Right atrium auricular region (tissue), 2 donors: ENCODE measurements at regions not wholly inside any gene's neighbourhood (a gene's known extent, or its start where the extent isn't known, plus 50 kb on each side); places are given as distances from the start of the nearest gene placed in this dataset.

Experiments used
- DNase-seq: peaks from one replicate; pipeline ENCODE4 v3.0.0-alpha.2; 2019; ENCODE audit warnings: low spot score
- H3K27ac ChIP-seq, 2 donors: fragments of 200-600 bp; sonication (generic); 1 replicate in 1 of 2; 2 replicates in 1 of 2; pipeline ENCODE4 v1.5.1; 2016 to 2019
- H3K27me3 ChIP-seq, 2 donors: fragments of 200-600 bp; sonication (generic); one replicate each; pipeline versions ENCODE4 v1.5.1 to v1.6.0; 2017 to 2019
- H3K36me3 ChIP-seq: fragments of 200-600 bp; sonication (generic); one replicate; pipeline ENCODE4 v1.5.1; 2016
- H3K4me1 ChIP-seq, 2 donors: fragments of 200-600 bp; sonication (generic); one replicate each; pipeline versions ENCODE4 v1.5.1 to v1.6.0; 2017 to 2019
- H3K4me3 ChIP-seq, 2 donors: fragments of 200-600 bp; sonication (generic); 1 replicate in 1 of 2; 2 replicates in 1 of 2; pipeline ENCODE4 v1.5.1; 2017 to 2019; ENCODE audit warnings: mild to moderate bottlenecking in 1 of 2, moderate library complexity in 1 of 2
- H3K9me3 ChIP-seq, 2 donors: fragments of 200-600 bp; sonication (generic); one replicate each; pipeline ENCODE4 v1.5.1; 2019
- TF ChIP-seq, protein P1 (sequence below), 2 donors: fragments of 200-600 bp; sonication (generic); IDR thresholded peaks; one replicate each; pipeline ENCODE4 v1.5.1; 2019; ENCODE audit warnings: antibody characterized with exemption in 2 of 2

DNA sequence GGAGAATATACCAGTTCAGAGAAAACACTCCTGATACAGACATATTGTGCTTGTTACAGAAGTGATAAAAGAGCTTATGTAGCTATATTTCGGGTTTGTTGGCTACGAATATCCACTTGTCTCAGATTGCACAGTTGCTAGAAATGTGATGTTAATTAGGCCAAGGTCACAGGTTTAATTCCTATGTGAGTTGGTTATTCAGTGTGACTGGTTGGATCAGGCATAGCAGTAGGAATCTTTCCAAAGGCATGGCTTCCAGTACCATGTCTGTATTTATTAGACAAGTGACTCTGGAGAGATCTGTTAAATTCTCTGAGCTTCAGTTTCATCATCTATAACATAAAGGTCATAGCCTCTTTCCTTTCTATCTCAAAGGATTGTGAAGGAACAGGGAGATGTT lies 152.7 kb upstream of the KITLG start:
- Histone ChIP-seq H3K36me3 (no peaks in the 10 kb centered on the region), H3K27ac (no peak overlapping the region), H3K9me3 (no peaks in the 10 kb centered on the region), H3K4me3 (no peak overlapping the region), H3K4me1 (no peaks in the 10 kb centered on the region), H3K27me3 (no peaks in the 10 kb centered on the region)
- TF ChIP-seq, protein P1, sequence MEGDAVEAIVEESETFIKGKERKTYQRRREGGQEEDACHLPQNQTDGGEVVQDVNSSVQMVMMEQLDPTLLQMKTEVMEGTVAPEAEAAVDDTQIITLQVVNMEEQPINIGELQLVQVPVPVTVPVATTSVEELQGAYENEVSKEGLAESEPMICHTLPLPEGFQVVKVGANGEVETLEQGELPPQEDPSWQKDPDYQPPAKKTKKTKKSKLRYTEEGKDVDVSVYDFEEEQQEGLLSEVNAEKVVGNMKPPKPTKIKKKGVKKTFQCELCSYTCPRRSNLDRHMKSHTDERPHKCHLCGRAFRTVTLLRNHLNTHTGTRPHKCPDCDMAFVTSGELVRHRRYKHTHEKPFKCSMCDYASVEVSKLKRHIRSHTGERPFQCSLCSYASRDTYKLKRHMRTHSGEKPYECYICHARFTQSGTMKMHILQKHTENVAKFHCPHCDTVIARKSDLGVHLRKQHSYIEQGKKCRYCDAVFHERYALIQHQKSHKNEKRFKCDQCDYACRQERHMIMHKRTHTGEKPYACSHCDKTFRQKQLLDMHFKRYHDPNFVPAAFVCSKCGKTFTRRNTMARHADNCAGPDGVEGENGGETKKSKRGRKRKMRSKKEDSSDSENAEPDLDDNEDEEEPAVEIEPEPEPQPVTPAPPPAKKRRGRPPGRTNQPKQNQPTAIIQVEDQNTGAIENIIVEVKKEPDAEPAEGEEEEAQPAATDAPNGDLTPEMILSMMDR (IDR thresholded peaks at IDR 0.05): no peak
- DNase-seq: no peak

DNA sequence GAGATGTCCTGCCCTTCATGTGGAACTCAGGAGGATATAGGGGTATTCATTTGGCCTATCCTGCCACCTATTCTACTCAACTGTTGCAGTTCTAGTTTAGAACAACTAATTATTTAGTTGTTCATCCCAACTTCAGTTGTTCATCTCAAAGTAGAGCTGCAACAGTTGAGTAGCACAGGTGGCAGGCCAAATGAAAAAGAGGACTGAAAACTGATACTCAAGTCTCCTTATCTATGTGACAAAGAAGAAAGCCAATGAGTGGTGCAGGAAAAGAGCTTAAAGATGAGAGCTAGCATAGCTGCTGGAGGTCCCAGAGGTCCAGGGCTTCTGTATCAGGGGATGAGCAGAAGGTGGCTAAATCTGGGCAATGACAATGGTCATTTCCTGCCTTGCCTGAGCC lies 148.9 kb upstream of the KITLG start:
- Histone ChIP-seq H3K27ac (no peak overlapping the region), H3K4me3 (no peak overlapping the region), H3K27me3 (no peaks in the 10 kb centered on the region), H3K36me3 (no peaks in the 10 kb centered on the region), H3K9me3 (no peaks in the 10 kb centered on the region), H3K4me1 (no peaks in the 10 kb centered on the region)
- DNase-seq: no peak
- TF ChIP-seq, protein P1 (IDR thresholded peaks at IDR 0.05): no peak

DNA sequence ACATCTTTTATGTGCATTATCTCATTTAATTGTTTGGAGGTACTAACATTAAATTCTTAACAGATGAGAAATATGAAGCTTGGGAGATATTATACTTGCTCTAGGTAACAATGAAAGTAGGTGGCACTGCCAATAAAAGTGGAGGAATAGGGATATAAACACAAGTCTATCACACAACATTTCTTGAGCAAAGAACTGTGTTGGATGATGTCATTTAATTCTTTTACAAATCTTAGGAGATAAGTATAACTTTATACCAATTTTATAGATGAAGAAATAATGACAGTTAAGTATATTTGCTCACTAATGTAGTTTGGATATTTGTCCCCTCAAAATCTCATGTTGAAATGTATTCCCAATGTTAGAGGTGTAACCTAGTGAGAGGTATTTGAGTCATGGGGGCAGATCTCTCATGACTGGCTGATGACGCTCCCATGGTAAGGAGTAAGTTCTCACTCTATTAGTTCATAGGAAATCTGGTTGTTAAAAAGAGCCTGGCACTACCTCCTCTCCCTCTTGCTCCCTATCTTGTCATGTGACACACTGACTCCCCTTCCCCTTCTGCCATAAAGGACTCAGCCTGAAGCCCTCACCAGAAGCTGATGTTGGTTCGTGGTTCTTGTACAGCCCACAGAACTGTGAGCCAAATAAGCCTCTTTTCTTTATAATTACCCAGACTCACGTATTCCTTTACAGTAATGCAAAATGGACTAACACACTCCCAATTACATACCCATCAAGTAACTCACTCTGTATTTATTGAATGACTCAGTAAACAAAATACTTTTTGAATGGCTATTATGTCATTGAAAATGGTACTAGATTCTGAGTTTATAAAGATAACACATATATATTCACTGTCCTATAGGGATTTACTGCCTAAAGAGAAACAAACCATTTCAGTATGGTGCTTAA lies 146.8 kb upstream of the KITLG start:
- Histone ChIP-seq H3K27ac (no peak overlapping the region), H3K4me1 (no peaks in the 10 kb centered on the region), H3K4me3 (no peak overlapping the region), H3K36me3 (no peaks in the 10 kb centered on the region), H3K27me3 (no peaks in the 10 kb centered on the region), H3K9me3 (no peaks in the 10 kb centered on the region)
- DNase-seq: no peak
- TF ChIP-seq, protein P1 (IDR thresholded peaks at IDR 0.05): no peak

DNA sequence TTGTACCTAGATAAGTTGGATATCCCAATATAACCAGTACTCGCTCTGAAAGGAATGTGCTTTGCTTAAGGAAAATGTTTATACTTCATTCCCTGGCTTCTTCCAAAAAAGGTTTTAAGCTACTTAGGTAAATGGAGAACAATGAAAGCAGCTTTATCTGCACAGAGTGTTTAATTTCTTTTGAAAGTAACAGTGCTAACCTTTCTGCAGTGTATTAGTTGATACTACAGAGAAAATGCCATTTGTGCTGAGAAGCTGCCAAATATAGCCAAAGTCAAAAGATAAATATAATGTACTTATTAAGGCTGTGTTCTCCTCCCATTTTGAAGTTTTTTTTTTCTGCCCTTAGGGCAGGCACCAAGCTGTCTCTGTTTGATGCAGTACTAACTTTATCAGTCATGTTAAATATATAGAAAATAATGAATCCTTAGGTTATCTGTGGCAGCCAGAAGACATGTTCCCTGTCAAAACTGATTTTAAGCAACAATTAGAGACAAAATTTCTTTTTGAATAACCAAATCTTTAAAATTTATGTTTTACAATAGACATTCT lies 145.4 kb upstream of the KITLG start:
- H3K4me1 ChIP-seq: no peaks in the 10 kb centered on the region
- TF ChIP-seq, protein P1 (IDR thresholded peaks at IDR 0.05): no peak
- no peaks in the 10 kb centered on the region for H3K27me3 ChIP-seq
- no peaks in the 10 kb centered on the region for H3K9me3 ChIP-seq
- DNase-seq: no peak
- H3K27ac ChIP-seq: no peak overlapping the region
- no peaks in the 10 kb centered on the region for H3K36me3 ChIP-seq
- H3K4me3 ChIP-seq: no peak overlapping the region

DNA sequence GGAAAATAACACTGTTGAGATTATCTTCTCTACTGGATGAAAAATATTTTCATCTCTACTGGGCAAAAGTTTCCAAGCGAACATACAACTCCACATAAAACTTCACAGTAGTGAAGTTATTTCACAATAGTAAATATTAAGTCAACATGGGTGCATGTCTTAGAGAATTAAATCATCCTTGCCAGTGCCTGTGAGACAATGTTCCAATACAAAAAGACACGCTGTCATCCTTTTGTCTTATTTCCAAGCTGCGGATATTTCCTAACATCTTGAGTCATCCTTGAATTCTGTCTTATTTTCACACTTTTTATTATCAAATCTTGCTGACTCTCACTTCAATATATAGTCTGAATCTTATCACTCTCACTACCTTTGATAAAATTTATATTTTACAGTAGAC lies 142.9 kb upstream of the KITLG start:
- Histone ChIP-seq H3K27ac (no peak overlapping the region), H3K4me1 (no peaks in the 10 kb centered on the region)

More for the DNA sequence above, 142.9 kb upstream of the KITLG start:
- no peaks in the 10 kb centered on the region for H3K27me3 ChIP-seq
- H3K36me3 ChIP-seq: no peaks in the 10 kb centered on the region
- H3K9me3 ChIP-seq: no peaks in the 10 kb centered on the region
- no peak overlapping the region for H3K4me3 ChIP-seq
- TF ChIP-seq, protein P1 (IDR thresholded peaks at IDR 0.05): no peak
- DNase-seq: no peak
